DMS 273 (cell line): ENCODE measurements at regions not wholly inside any gene's neighbourhood (a gene's known extent, or its start where the extent isn't known, plus 50 kb on each side); places are given as distances from the start of the nearest gene placed in this dataset.
A peak's percentile ranks its signal among the peaks of the same experiment; 100 is the strongest.

Source experiments
- DNase-seq: peaks from one replicate; lab custom pipeline; 2025; ENCODE audit not compliant: unreplicated experiment; lab: John Stamatoyannopoulos, UW

GRCh38 chr18:39990540-39990939 is 1964.5 kb upstream of the PIK3C3 start:
- DNase-seq: no peak

DNA sequence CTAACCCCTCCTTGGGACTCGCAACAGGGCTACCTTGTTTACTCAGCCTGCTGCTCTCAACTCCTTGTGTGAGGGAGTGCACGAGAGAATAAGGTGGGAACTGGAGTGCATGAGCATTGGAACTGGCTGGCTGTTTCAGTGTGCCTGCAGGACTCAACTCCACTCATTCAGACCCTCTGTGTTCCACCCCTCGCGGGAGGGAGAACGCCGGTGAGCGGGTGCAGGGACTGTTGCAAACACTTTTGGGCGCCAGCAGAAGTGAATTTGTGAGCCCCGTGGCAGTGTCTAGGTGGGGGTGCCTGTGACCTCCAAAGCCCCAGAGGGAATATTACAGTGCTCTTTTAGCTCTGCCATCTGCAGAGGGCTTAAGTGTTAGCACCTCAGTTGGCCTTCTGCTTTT is 1978.3 kb upstream of the PIK3C3 start:
- DNase-seq: no peak

- DNase-seq: no peak
Observed at GRCh38 chr18:39972521-39972920, 1982.5 kb upstream of the PIK3C3 start.

DNA sequence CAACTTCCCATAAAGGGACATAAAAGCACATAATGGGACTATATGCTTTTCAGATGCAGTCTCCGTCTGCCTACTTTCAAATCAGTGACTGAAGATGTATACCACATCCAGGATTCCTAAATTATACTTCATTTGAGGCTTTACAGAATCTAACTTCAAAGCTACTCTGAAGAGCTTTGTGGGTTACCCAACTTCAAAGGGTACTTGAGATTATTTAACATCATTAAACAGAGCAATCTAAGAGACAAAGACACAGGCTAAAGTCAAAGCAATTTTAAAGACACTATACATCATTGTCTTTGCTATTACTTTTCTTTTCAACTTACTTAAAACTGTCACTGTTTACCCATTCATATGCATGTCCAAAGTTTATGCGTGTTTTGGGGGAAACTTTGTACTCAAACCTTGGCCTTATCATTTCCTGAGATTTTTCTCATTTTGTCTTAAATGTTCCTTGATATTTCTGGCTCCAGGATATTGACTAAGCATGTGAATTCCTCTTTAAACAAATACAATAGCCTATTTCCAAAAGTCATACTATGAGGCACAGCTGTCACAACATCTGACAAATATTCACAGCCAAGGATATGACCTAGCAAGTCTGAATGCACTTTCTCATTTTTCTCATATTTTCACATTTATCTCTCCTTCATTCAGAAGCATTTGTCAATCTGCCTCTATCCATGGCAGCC is 1985.1 kb upstream of the PIK3C3 start:
- DNase-seq: no peak

DNA sequence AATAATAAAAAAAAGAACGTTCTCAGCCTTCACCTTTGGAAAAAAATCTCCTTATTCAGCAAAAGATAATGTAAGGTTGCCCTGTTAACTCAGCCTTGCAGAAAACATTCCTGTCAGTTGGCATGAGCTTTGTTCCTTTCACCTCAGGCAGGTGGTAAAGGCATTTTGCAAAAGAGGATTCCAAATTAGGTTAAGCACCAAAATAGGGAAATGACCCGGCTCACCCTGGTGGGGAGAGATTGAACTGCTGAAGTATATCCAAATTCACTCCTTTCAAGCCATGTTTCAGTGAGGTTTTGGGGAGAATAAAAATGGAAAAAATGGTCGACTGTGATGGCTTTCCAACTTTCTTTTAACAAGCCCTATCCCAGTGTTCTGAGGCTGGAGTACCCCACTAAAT is 1988.8 kb upstream of the PIK3C3 start:
- DNase-seq: peak; percentile 22

DNA sequence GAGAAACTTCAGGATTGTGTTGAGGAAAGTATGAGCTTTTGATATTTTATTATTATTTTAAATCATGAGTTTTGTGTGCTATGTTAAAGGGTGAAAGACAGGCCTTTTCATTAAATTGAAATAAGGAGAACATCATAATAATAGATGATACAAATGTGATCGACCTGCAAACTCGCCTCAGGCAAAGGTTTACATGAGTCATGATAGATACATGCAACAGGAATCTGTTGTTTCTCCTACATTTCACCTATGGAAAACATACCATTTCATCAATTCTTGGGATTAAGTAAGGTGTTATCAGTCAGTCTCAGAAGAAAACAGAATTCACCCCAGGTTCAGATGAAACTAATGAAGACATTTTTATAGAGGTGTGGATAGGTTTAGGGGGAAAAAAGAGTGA is 1992.5 kb upstream of the PIK3C3 start:
- DNase-seq: no peak

- no peak for DNase-seq
Observed at GRCh38 chr18:39960550-39960949, 1994.5 kb upstream of the PIK3C3 start.

DNA sequence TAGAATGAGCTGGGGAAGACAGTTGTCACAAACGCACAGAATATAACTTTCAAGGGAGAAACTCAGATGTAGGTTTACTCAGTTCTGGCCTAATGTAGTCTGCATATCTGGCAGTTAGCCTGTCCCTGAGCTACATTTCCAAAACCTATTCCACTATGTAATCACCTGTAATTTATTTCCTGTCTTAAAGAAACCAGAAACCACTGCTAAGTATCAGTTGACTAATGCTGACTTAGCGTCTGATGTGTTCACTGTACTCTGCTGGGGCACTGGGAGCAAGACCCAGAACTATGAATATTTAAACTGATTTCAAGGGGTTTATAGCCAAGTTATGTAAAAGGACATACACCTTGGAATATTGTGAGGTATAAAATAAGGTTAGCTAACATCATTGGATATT is 1995.2 kb upstream of the PIK3C3 start:
- no peak for DNase-seq

- DNase-seq: no peak
Observed at GRCh38 chr18:39958876-39959275, 1996.2 kb upstream of the PIK3C3 start.

GRCh38 chr18:39952816-39953215 is 2002.2 kb upstream of the PIK3C3 start:
- DNase-seq: no peak

DNA sequence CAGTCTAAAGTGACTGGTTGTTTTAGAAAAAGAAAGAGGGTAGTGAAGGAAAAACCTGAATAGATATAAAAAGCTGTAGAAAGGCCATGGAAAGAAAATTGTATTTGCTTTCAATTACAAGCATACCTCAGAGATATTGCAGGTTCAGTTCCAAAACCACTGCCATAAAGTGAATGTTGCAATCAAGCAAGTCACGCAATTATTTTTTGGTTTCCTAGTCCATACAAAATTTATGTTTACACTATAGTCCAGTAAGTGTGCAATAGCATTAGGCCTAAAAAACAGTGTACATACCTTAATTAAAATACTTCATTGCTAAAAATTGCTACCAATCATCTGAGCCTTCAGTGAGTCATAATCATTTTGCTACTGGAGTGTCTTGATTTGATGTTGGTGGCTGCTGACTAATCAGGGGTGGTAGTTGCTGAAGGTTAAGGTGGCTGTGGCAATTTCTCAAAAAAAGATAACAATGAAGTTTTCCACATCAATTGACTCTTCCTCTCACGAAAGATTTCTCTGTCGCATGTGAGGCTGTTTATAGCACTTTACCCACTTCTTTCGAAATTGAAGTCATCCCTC is 2003.8 kb upstream of the PIK3C3 start:
- no peak for DNase-seq

DNA sequence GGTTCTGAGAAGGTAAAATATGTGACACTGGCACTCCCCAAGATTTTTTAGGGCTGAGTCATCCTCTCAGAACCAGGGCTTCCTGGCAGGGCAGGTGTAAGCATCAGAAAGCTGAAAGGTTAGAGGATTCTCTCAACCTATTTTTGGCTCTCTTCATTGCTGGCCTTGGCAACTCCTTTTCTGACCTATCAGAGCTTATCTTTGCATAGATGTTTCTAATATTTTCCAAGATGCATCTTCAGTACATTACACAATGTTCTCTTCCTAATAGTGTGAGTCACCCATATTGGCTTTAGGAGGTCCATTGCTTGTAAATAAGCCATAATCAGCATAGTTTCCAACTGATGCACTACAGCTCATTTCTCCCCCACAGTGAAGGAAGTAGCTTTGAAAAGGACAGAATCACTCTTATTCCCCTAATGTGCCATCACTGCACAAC is 2008.4 kb upstream of the PIK3C3 start:
- no peak for DNase-seq

DNA sequence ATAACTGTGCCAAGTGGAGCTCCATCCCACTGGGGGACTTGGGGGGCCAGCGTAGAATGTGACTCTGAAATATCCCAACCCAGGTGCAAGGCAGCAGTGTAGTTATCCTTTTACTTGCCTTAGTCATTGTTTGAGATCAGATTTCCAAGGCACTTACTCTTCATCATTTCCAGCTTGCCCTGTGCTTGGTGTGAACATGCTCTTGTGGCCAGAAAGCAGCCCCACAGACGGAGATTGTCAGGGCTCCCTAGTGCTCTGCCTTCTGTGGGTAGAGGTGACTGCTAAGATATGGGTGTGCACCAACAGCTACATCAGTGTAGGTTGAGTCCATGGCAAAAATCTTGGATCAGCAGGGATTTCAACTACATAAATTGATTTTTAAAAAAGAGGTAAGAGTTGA is 2010.0 kb upstream of the PIK3C3 start:
- DNase-seq: no peak

GRCh38 chr18:39942702-39943101 is 2012.3 kb upstream of the PIK3C3 start:
- DNase-seq: no peak

- DNase-seq: no peak
Observed at GRCh38 chr18:39938676-39939608, 2016.1 kb upstream of the PIK3C3 start.

- no peak for DNase-seq
Observed at GRCh38 chr18:39935598-39935997, 2019.4 kb upstream of the PIK3C3 start.

- no peak for DNase-seq
Observed at GRCh38 chr18:39918847-39919246, 2036.2 kb upstream of the PIK3C3 start.

DNA sequence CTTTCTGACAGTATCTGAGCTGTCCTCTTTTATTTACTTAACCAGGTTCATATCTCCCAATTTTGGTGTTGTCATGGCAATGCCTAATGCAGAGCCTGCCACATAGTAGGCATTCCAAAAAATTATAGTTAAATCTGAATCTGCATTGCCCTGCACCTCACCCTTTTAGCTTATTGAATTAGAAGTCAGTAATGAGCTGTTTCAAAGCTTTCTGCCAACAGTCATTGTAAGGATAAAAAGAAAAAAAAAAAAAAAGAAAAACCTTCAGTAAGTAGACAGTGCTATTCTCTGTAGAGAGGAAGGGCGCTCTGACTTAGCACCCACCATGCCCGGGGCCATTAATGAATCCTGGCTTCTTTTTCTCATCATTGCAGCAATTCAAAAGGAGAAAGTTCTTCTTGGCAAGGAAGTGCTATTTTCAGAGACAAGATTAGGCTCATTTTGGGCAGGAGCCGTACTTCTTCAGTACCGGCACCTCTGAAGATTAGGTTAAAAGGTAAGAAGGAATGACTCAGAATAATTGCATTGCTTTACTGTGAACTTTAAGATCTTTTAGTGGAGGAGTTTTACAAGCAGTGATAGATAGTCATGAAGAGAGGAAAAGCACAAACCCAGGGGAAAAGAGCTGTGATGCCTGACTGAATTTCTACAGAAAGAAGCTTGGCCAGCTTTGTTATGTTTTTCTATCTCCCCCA is 2041.2 kb upstream of the PIK3C3 start:
- no peak for DNase-seq

DNA sequence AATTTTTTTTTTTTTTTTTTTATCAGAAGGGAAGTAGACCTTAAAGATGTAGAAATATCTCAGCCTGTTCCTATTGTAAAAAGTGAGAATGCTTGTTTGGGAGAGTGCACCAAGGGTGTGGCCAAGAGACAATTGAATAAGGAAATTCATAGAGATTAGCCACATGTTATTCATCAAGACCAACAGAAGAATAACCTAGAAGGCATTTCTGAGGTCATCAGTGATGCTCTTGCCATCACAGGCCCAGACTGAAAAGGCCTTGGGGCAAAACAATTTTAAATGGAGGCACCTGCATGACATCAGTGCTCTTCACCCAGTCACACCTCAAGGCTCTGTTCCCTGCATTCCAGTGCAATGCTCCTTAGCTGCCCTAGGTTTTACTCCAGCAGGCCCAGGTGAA is 2043.3 kb upstream of the PIK3C3 start:
- no peak for DNase-seq

DNA sequence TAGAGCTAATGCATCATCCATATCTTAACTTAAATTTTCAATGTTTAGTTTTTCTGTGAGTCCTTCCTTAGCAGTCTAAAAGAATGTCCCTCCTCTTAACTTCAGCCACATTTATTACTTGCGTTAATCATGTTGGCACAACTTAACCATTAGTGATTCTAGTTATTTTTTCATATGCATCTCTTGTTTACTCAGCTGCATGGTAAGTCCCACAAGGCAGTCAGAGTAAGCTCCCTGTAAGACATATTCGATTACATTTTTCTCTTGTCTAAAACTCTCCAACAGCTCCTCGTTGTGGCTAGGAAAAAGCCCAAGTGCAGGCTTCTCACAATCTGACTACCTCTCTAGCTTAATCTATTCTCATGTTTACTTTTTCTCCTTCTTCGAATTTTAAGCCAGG is 2045.3 kb upstream of the PIK3C3 start:
- no peak for DNase-seq

DNA sequence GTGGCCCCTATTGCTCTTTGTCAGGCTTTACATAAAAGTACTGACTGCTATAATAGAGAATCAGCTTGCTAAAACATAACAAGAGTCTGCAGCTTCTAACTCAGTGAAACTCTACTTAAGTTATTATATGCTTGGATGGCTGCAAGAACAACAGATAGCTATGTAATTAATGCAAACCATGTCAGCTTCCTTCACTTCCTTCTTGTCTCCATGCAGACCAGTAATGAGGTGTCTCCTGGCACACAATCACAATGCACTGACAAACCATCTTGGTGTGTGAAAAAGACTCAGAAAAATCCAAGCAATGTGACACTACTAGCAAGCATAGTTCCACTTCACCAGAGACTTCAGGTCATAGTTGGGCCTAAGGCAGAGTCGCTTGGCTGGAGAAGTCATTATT is 2068.9 kb upstream of the PIK3C3 start:
- DNase-seq: no peak
